Chondrocyte (in vitro differentiated cells): ENCODE measurements at regions not wholly inside any gene's neighbourhood (a gene's known extent, or its start where the extent isn't known, plus 50 kb on each side); places are given as distances from the start of the nearest gene placed in this dataset.

Source experiments
- DNase-seq: peaks from one replicate; pipeline ENCODE4 v3.0.0; 2021; ENCODE audit warnings: mixed read lengths, low spot score
- H3K27ac Mint-ChIP-seq: one replicate; pipeline ENCODE4 v1.8.0; 2021; ENCODE audit warnings: mild to moderate bottlenecking, moderate library complexity, mixed read lengths; ENCODE audit not compliant: unreplicated experiment
- H3K27me3 Mint-ChIP-seq: 2 replicates; pipeline ENCODE4 v1.8.0; 2021; ENCODE audit warnings: low read depth, mixed read lengths
- H3K36me3 Mint-ChIP-seq: 2 replicates; pipeline ENCODE4 v1.8.0; 2021; ENCODE audit warnings: low read depth, mixed read lengths
- H3K4me1 Mint-ChIP-seq: 2 replicates; pipeline ENCODE4 v1.8.0; 2021; ENCODE audit warnings: low read depth, mild to moderate bottlenecking, mixed read lengths
- H3K4me3 Mint-ChIP-seq: one replicate; pipeline ENCODE4 v1.8.0; 2021; ENCODE audit warnings: mild to moderate bottlenecking, moderate library complexity, mixed read lengths; ENCODE audit not compliant: unreplicated experiment
- H3K9me3 Mint-ChIP-seq: 2 replicates; pipeline ENCODE4 v1.8.0; 2021; ENCODE audit warnings: low read depth, mixed read lengths
- TF ChIP-seq, protein P1 (sequence below): fragments of 200-600 bp; sonication (generic); IDR thresholded peaks from 2 replicates; pipeline ENCODE4 v1.5.0; 2021; ENCODE audit warnings: antibody characterized with exemption, mild to moderate bottlenecking, moderate library complexity

DNA sequence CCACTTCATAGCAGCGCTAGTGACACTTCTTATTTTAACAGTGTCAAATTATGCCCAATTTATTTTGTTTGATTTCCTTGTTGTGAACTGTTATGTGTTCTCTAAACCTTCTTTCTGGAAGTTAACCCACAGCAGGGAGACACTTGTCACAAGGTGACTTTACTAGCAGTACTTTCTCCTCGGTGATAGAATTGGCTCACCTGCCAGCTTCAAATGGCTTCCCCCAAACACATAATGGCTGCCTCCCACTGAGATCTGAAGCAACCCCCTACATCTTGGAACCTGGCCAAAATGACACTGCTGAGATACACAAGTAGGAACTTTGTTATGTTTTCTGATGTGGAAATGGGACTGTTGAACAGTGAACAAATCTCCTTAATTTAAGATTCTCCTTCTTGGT lies 238.8 kb upstream of the DPH6 start:
- TF ChIP-seq, protein P1, sequence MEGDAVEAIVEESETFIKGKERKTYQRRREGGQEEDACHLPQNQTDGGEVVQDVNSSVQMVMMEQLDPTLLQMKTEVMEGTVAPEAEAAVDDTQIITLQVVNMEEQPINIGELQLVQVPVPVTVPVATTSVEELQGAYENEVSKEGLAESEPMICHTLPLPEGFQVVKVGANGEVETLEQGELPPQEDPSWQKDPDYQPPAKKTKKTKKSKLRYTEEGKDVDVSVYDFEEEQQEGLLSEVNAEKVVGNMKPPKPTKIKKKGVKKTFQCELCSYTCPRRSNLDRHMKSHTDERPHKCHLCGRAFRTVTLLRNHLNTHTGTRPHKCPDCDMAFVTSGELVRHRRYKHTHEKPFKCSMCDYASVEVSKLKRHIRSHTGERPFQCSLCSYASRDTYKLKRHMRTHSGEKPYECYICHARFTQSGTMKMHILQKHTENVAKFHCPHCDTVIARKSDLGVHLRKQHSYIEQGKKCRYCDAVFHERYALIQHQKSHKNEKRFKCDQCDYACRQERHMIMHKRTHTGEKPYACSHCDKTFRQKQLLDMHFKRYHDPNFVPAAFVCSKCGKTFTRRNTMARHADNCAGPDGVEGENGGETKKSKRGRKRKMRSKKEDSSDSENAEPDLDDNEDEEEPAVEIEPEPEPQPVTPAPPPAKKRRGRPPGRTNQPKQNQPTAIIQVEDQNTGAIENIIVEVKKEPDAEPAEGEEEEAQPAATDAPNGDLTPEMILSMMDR, result no peak
- no peaks in the 10 kb centered on the region for H3K36me3 Mint-ChIP-seq
- no peak for DNase-seq
- no peak overlapping the region for H3K4me3 Mint-ChIP-seq
- H3K27ac Mint-ChIP-seq, result no peak overlapping the region
- peaks cover 9% of the 10 kb centered on the region for H3K9me3 Mint-ChIP-seq
- no peaks in the 10 kb centered on the region for H3K27me3 Mint-ChIP-seq
- peaks cover 19% of the 10 kb centered on the region for H3K4me1 Mint-ChIP-seq

DNA sequence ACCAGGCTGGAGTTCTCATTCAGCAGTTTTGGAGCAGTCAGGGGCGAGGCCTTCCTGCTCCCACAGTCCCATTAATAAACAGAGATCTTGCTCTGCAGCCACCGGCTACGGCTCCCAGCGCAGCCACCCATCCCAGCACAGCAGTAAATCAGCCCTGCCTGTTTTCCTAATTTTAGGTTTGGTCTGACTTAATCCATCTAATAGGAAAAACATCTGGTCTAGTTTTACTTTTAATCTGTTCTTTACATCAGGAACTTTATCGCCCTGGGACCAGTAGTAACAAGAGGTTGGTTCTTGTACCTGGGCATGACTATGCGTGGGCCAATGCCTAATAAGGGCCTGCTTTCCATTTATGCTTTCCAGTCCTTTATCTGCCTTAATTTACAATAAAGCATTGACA lies 264.0 kb upstream of the DPH6 start:
- Mint-ChIP-seq H3K4me1 (no peaks in the 10 kb centered on the region), H3K4me3 (no peak overlapping the region), H3K27ac (no peak overlapping the region), H3K27me3 (no peaks in the 10 kb centered on the region), H3K9me3 (no peaks in the 10 kb centered on the region), H3K36me3 (no peaks in the 10 kb centered on the region)
- TF ChIP-seq, protein P1, result no peak
- DNase-seq, result no peak

DNA sequence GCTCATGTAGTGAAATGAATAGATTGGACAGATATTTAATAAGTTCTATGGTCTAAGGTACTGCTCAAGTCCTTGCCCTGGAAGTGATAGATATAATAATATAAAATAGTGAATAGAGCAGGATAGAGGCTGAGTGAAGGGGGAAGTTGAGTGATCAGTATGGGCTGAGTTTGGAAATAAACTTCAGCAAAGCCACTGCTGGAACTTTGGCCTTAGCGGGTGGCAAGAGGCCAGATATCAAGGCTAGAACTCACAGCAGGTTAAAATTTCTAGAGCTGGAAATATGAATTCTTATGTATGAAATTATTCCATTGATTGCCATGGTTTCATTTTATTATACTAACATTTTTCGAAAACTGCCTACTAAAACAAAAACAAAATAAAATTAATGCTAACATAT lies 267.6 kb upstream of the DPH6 start:
- peaks cover 3% of the 10 kb centered on the region for H3K9me3 Mint-ChIP-seq
- TF ChIP-seq, protein P1, result no peak
- peaks cover 3% of the 10 kb centered on the region for H3K4me1 Mint-ChIP-seq
- H3K36me3 Mint-ChIP-seq, result no peaks in the 10 kb centered on the region
- no peak for DNase-seq
- no peak overlapping the region for H3K27ac Mint-ChIP-seq
- H3K27me3 Mint-ChIP-seq, result no peaks in the 10 kb centered on the region
- no peak overlapping the region for H3K4me3 Mint-ChIP-seq

DNA sequence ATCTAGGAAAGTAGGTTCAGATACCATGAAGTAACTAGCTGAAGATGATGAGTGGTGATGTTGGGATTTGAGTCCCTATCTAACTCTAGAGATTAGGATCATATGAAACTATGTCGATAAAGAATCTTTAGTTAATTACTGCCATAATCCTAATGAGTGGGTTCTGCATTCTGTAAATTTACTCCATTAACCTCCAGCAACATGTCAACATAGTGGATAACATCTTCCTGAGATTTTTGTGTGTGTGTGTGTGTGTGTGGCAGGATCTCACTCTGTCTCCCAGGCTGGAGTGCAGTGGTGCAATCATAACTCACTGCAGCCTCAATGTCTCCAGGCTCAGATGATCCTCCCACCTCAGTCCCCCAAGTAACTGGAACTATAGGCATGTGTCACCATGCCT lies 272.9 kb upstream of the DPH6 start:
- no peaks in the 10 kb centered on the region for H3K27me3 Mint-ChIP-seq
- H3K27ac Mint-ChIP-seq, result no peak overlapping the region
- no peaks in the 10 kb centered on the region for H3K36me3 Mint-ChIP-seq
- peaks cover 3% of the 10 kb centered on the region for H3K9me3 Mint-ChIP-seq
- H3K4me3 Mint-ChIP-seq, result no peak overlapping the region
- no peak for DNase-seq
- H3K4me1 Mint-ChIP-seq, result peaks cover 3% of the 10 kb centered on the region
- TF ChIP-seq, protein P1, result no peak

DNA sequence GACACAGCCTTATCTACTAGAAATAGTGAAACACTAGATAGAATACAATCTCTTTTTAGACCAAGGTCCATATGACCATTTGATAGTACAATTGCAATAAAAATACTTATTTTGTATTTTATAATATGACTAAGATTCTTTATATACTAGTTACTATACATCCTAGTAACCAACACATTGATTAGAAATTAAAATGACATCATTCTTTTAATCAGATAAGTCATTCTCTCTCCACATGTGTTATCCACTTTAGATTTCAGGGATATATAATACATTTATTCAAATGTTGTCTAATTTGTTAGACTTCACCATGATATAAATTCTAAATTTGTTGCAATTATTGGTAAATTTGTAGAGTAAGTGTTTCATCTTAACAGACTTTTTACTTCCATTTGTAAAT lies 276.2 kb upstream of the DPH6 start:
- H3K9me3 Mint-ChIP-seq, result no peaks in the 10 kb centered on the region
- no peak for DNase-seq
- TF ChIP-seq, protein P1, result no peak
- H3K27me3 Mint-ChIP-seq, result no peaks in the 10 kb centered on the region
- no peak overlapping the region for H3K27ac Mint-ChIP-seq
- H3K36me3 Mint-ChIP-seq, result no peaks in the 10 kb centered on the region
- H3K4me1 Mint-ChIP-seq, result peaks cover 18% of the 10 kb centered on the region
- no peak overlapping the region for H3K4me3 Mint-ChIP-seq
